ENCODE measurements at regions not wholly inside any gene's neighbourhood (a gene's known extent, or its start where the extent isn't known, plus 50 kb on each side); places are given as distances from the start of the nearest gene placed in this dataset.

- CTCF ChIA-PET: interaction anchor here (0.7 to 2.0 kb wide), 2 partner anchors 83 to 231 kb away, joined by 3 to 9 read pairs; no protein-coding TSS in a partner anchor
- no TSS peak for BruUV-seq (replicated peaks)
These were observed 477.6 kb downstream of the NPHP4 start for GRCh38 chr1:5514527-5515183.

GRCh38 chr1:5513846-5514526 lies 478.2 kb downstream of the NPHP4 start:
- Histone ChIP-seq H3K9me3 (no peaks in the 10 kb centered on the region), H3K4me3 (ENCODE audit: low read depth, low read length) (no peak overlapping the region), H3K36me3 (ENCODE audit: control insufficient read depth, insufficient read depth, low read length) (no peaks in the 10 kb centered on the region), H3K4me1 (no peaks in the 10 kb centered on the region), H3K27me3 (replicated peaks; ENCODE audit: control insufficient read depth, insufficient read depth, low read length) (no peaks in the 10 kb centered on the region; the same call in 1 of the 2 replicates)
- DNase-seq: no peak
- H3K27me3 Mint-ChIP-seq (ENCODE audit: insufficient read depth, unreplicated experiment): peaks cover 5% of the 10 kb centered on the region
- ChIA-PET CTCF (interaction anchor here (2.0 kb wide), 1 partner anchor 232 kb away, joined by 9 read pairs; no protein-coding TSS in a partner anchor), POLR2A (no interaction called here)
- peaks cover 5% of the 10 kb centered on the region for H3K36me3 Mint-ChIP-seq (ENCODE audit: insufficient read depth, unreplicated experiment)
- no peak overlapping the region for H3K27ac Mint-ChIP-seq (ENCODE audit: unreplicated experiment)
- no peaks in the 10 kb centered on the region for H3K4me1 Mint-ChIP-seq (ENCODE audit: low read depth, unreplicated experiment)
- intact Hi-C loops (cut with micrococcal nuclease; ENCODE audit: unreplicated experiment): loop anchor here (1.0 kb wide), 1 partner anchor 107 kb away; no protein-coding TSS in a partner anchor
- no peaks in the 10 kb centered on the region for H3K9me3 Mint-ChIP-seq (ENCODE audit: unreplicated experiment)
- no peak overlapping the region for H3K4me3 Mint-ChIP-seq (ENCODE audit: unreplicated experiment)
- TF ChIP-seq CTCF (IDR thresholded peaks at IDR 0.05; ENCODE audit: insufficient read depth in 1 of 2, low read depth in 1 of 2, low read length in 1 of 2, severe bottlenecking in 1 of 2, unreplicated experiment in 1 of 2): no peak
- no TSS peak for BruUV-seq (replicated peaks)

More at GRCh38 chr1:5514527-5515183, 477.6 kb downstream of the NPHP4 start:
- Mint-ChIP-seq H3K27me3 (ENCODE audit: insufficient read depth, unreplicated experiment) (peaks cover 5% of the 10 kb centered on the region), H3K9me3 (ENCODE audit: unreplicated experiment) (no peaks in the 10 kb centered on the region), H3K4me1 (ENCODE audit: low read depth, unreplicated experiment) (no peaks in the 10 kb centered on the region), H3K36me3 (ENCODE audit: insufficient read depth, unreplicated experiment) (peaks cover 5% of the 10 kb centered on the region), H3K4me3 (ENCODE audit: unreplicated experiment) (no peak overlapping the region), H3K27ac (ENCODE audit: unreplicated experiment) (no peak overlapping the region)
- Histone ChIP-seq H3K9me3 (no peaks in the 10 kb centered on the region), H3K27me3 (replicated peaks; ENCODE audit: control insufficient read depth, insufficient read depth, low read length) (no peaks in the 10 kb centered on the region; the same call in 1 of the 2 replicates), H3K4me1 (no peaks in the 10 kb centered on the region), H3K36me3 (ENCODE audit: control insufficient read depth, insufficient read depth, low read length) (no peaks in the 10 kb centered on the region), H3K4me3 (ENCODE audit: low read depth, low read length) (no peak overlapping the region)
- peak; percentile 89 to 96 for TF ChIP-seq CTCF (IDR thresholded peaks at IDR 0.05; ENCODE audit: insufficient read depth in 1 of 2, low read depth in 1 of 2, low read length in 1 of 2, severe bottlenecking in 1 of 2, unreplicated experiment in 1 of 2)
- intact Hi-C loops (cut with micrococcal nuclease; ENCODE audit: unreplicated experiment): loop anchor here (1.0 kb wide), 1 partner anchor 107 kb away; no protein-coding TSS in a partner anchor
- DNase-seq: peak in 1 of 2 experiments; percentile 79
- POLR2A ChIA-PET: no interaction called here

- DNase-seq: no peak
- POLR2A ChIA-PET: no interaction called here
- CTCF ChIA-PET: no interaction called here
- TF ChIP-seq CTCF (IDR thresholded peaks at IDR 0.05; ENCODE audit: insufficient read depth in 1 of 2, low read depth in 1 of 2, low read length in 1 of 2, severe bottlenecking in 1 of 2, unreplicated experiment in 1 of 2): no peak
- no peaks in the 10 kb centered on the region for H3K9me3 Mint-ChIP-seq (ENCODE audit: unreplicated experiment)
- peaks cover 5% of the 10 kb centered on the region for H3K36me3 Mint-ChIP-seq (ENCODE audit: insufficient read depth, unreplicated experiment)
- peaks cover 5% of the 10 kb centered on the region for H3K27me3 Mint-ChIP-seq (ENCODE audit: insufficient read depth, unreplicated experiment)
- no peak overlapping the region for H3K4me3 Mint-ChIP-seq (ENCODE audit: unreplicated experiment)
- Histone ChIP-seq H3K27me3 (replicated peaks; ENCODE audit: control insufficient read depth, insufficient read depth, low read length) (no peaks in the 10 kb centered on the region; the same call in 1 of the 2 replicates), H3K4me1 (no peaks in the 10 kb centered on the region), H3K4me3 (ENCODE audit: low read depth, low read length) (no peak overlapping the region), H3K9me3 (no peaks in the 10 kb centered on the region), H3K36me3 (ENCODE audit: control insufficient read depth, insufficient read depth, low read length) (no peaks in the 10 kb centered on the region)
- no peak overlapping the region for H3K27ac Mint-ChIP-seq (ENCODE audit: unreplicated experiment)
- intact Hi-C loops (cut with micrococcal nuclease; ENCODE audit: unreplicated experiment): no loop called here
- BruUV-seq (replicated peaks): no TSS peak
- no peaks in the 10 kb centered on the region for H3K4me1 Mint-ChIP-seq (ENCODE audit: low read depth, unreplicated experiment)
These were observed 479.0 kb downstream of the NPHP4 start for GRCh38 chr1:5513179-5513578.

Measured in Caco-2 (cell line).